ENCODE measurements at regions not wholly inside any gene's neighbourhood (a gene's known extent, or its start where the extent isn't known, plus 50 kb on each side); places are given as distances from the start of the nearest gene placed in this dataset.

- intact Hi-C loops (cut with micrococcal nuclease): no loop called here
- Histone ChIP-seq H2AFZ (ENCODE audit: insufficient read depth, low read depth, low read length, poor library complexity, severe bottlenecking) (no peak overlapping the region), H3K4me1 (ENCODE audit: control insufficient read depth in 1 of 2, insufficient read depth in 2 of 2, low read length in 2 of 2) (no peaks in the 10 kb centered on the region), H3K4me2 (replicated peaks; ENCODE audit: extremely low read depth, low read length, poor library complexity, severe bottlenecking) (no peak overlapping the region), H3K9me3 (replicated peaks in 1 of 2; ENCODE audit: control insufficient read depth in 1 of 2, insufficient read depth in 1 of 2, low read length in 2 of 2) (no peaks in the 10 kb centered on the region), H3K79me2 (ENCODE audit: insufficient read depth, low read length) (no peaks in the 10 kb centered on the region), H3K4me3 (replicated peaks in 1 of 3; ENCODE audit: low read depth in 2 of 3, low read length in 3 of 3) (no peak overlapping the region), H3K27me3 (ENCODE audit: control insufficient read depth in 2 of 2, insufficient read depth in 2 of 2, low read length in 2 of 2) (no peaks in the 10 kb centered on the region), H3K27ac (ENCODE audit: low read depth in 1 of 2, low read length in 2 of 2) (no peak overlapping the region), H3K9ac (ENCODE audit: insufficient read depth, low read length, poor library complexity, severe bottlenecking) (no peak overlapping the region), H4K20me1 (ENCODE audit: insufficient read depth, low read length) (no peaks in the 10 kb centered on the region), H3K36me3 (replicated peaks in 1 of 2; ENCODE audit: control insufficient read depth in 1 of 2, insufficient read depth in 2 of 2, low read length in 2 of 2) (no peaks in the 10 kb centered on the region)
- Mint-ChIP-seq H3K9me3 (peaks cover 0 to 5% (median 0%) of the 10 kb centered on the region in 7 donors), H3K27me3 (ENCODE audit: low read depth in 3 of 3) (no peaks in the 10 kb centered on the region), H3K36me3 (no peaks in the 10 kb centered on the region), H3K27ac (no peak overlapping the region), H3K4me3 (no peak overlapping the region), H3K4me1 (no peaks in the 10 kb centered on the region)
- no peak for DNase-seq
- no peak for TF ChIP-seq CTCF (IDR thresholded peaks at IDR 0.05)
These were observed 207.3 kb upstream of the CTNNB1 start for GRCh38 chr3:40992023-40992422.

- Histone ChIP-seq H2AFZ (ENCODE audit: insufficient read depth, low read depth, low read length, poor library complexity, severe bottlenecking) (no peak overlapping the region), H3K27me3 (ENCODE audit: control insufficient read depth in 2 of 2, insufficient read depth in 2 of 2, low read length in 2 of 2) (no peaks in the 10 kb centered on the region), H4K20me1 (ENCODE audit: insufficient read depth, low read length) (no peaks in the 10 kb centered on the region), H3K27ac (ENCODE audit: low read depth in 1 of 2, low read length in 2 of 2) (no peak overlapping the region), H3K4me3 (replicated peaks in 1 of 3; ENCODE audit: low read depth in 2 of 3, low read length in 3 of 3) (no peak overlapping the region), H3K4me1 (ENCODE audit: control insufficient read depth in 1 of 2, insufficient read depth in 2 of 2, low read length in 2 of 2) (no peaks in the 10 kb centered on the region), H3K4me2 (replicated peaks; ENCODE audit: extremely low read depth, low read length, poor library complexity, severe bottlenecking) (no peak overlapping the region), H3K36me3 (replicated peaks in 1 of 2; ENCODE audit: control insufficient read depth in 1 of 2, insufficient read depth in 2 of 2, low read length in 2 of 2) (no peaks in the 10 kb centered on the region), H3K79me2 (ENCODE audit: insufficient read depth, low read length) (no peaks in the 10 kb centered on the region), H3K9me3 (replicated peaks in 1 of 2; ENCODE audit: control insufficient read depth in 1 of 2, insufficient read depth in 1 of 2, low read length in 2 of 2) (no peaks in the 10 kb centered on the region), H3K9ac (ENCODE audit: insufficient read depth, low read length, poor library complexity, severe bottlenecking) (no peak overlapping the region)
- Mint-ChIP-seq H3K36me3 (no peaks in the 10 kb centered on the region), H3K27ac (no peak overlapping the region), H3K4me1 (no peaks in the 10 kb centered on the region), H3K9me3 (peaks cover 0 to 2% (median 0%) of the 10 kb centered on the region in 7 donors), H3K4me3 (no peak overlapping the region), H3K27me3 (ENCODE audit: low read depth in 3 of 3) (peaks cover 0 to 2% (median 0%) of the 10 kb centered on the region in 3 donors)
- TF ChIP-seq CTCF (IDR thresholded peaks at IDR 0.05): no peak
- no peak for DNase-seq
- intact Hi-C loops (cut with micrococcal nuclease): no loop called here
- WGBS (ENCODE audit: insufficient coverage): no CpG with 5 or more reads among the region's 1 CpG
These were observed 204.7 kb upstream of the CTNNB1 start for GRCh38 chr3:40994611-40995010.

Data from CD14-positive monocyte (primary cell).